ENCODE measurements at regions not wholly inside any gene's neighbourhood (a gene's known extent, or its start where the extent isn't known, plus 50 kb on each side); places are given as distances from the start of the nearest gene placed in this dataset.
"Not testable (repeated sequence)": the region's sequence is repeated elsewhere in the genome, so short reads cannot be mapped to it uniquely, and the experiment has no call there.

DNA sequence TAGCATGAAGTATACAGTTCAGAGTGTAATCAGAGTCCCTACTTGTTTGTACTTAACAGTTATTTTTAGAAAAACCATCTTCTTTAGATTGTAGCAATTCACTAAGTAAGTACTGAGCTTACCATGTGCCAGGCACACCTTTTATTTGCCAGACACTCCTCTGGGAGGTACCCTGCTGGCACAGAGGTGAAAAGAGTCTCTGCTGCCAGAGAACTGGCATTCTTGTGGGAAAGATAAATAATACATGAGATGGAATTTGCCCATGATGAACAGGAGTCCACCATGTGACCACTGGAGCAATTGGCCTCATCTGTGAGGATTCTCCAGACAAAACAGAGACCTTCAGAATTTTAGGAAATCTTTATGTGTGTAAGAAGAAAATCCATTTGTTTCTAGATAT is 199.3 kb upstream of the SLC16A7 start:
- H3K4me1 ChIP-seq (replicated peaks in 1 of 2) = no peaks in the 10 kb centered on the region
- intact Hi-C loops (cut with DNase I) = no loop called here
- no peak for DNase-seq
- H3K27ac ChIP-seq = no peak overlapping the region
- H3K4me3 ChIP-seq = no peak overlapping the region
- no peaks in the 10 kb centered on the region for H3K36me3 ChIP-seq (replicated peaks in 1 of 2)
- H3K27me3 ChIP-seq = no peaks in the 10 kb centered on the region
- H3K9me3 ChIP-seq (replicated peaks in 1 of 3) = no peaks in the 10 kb centered on the region
- TF ChIP-seq, protein P1, sequence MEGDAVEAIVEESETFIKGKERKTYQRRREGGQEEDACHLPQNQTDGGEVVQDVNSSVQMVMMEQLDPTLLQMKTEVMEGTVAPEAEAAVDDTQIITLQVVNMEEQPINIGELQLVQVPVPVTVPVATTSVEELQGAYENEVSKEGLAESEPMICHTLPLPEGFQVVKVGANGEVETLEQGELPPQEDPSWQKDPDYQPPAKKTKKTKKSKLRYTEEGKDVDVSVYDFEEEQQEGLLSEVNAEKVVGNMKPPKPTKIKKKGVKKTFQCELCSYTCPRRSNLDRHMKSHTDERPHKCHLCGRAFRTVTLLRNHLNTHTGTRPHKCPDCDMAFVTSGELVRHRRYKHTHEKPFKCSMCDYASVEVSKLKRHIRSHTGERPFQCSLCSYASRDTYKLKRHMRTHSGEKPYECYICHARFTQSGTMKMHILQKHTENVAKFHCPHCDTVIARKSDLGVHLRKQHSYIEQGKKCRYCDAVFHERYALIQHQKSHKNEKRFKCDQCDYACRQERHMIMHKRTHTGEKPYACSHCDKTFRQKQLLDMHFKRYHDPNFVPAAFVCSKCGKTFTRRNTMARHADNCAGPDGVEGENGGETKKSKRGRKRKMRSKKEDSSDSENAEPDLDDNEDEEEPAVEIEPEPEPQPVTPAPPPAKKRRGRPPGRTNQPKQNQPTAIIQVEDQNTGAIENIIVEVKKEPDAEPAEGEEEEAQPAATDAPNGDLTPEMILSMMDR (IDR thresholded peaks at IDR 0.05) = no peak
- no peak for TF ChIP-seq POLR2A (IDR thresholded peaks at IDR 0.05)

GRCh38 chr12:59395310-59395709 is 200.5 kb upstream of the SLC16A7 start:
- H3K27me3 ChIP-seq; intact Hi-C loops (cut with DNase I); DNase-seq; H3K4me1 ChIP-seq (replicated peaks in 1 of 2); H3K4me3 ChIP-seq; H3K27ac ChIP-seq; H3K36me3 ChIP-seq (replicated peaks in 1 of 2); H3K9me3 ChIP-seq (replicated peaks in 1 of 3): not testable (repeated sequence)

DNA sequence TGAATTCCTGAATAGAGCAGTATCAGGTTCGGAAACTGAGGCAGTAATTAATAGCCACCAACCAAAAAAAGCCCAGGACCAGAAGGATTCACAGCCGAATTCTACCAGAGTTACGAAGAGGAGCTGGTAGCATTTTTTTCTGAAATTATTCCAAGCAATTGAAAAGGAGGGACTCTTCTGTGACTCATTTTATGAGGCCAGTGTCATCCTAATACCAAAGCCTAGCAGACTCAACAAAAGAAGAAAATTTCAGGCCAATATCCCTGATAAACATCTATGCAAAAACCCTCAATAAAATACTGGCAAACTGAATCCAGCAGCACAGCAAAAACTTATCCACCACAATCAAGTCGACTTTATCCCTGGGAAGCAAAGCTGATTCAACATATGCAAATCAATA is 202.3 kb upstream of the SLC16A7 start:
- H3K27ac ChIP-seq = no peak overlapping the region
- intact Hi-C loops (cut with DNase I) = no loop called here
- TF ChIP-seq POLR2A (IDR thresholded peaks at IDR 0.05) = no peak
- TF ChIP-seq, protein P1 (IDR thresholded peaks at IDR 0.05) = no peak
- no peaks in the 10 kb centered on the region for H3K4me1 ChIP-seq (replicated peaks in 1 of 2)
- H3K9me3 ChIP-seq (replicated peaks in 1 of 3) = no peaks in the 10 kb centered on the region
- no peak for DNase-seq
- no peaks in the 10 kb centered on the region for H3K27me3 ChIP-seq
- no peaks in the 10 kb centered on the region for H3K36me3 ChIP-seq (replicated peaks in 1 of 2)
- no peak overlapping the region for H3K4me3 ChIP-seq
- WGBS, 4 donors = 76 to 90% (median 81%) methylated on average over 4 of the region's 4 CpGs

GRCh38 chr12:59389968-59390576 is 205.8 kb upstream of the SLC16A7 start:
- Histone ChIP-seq H3K27me3 (no peaks in the 10 kb centered on the region), H3K4me1 (replicated peaks in 1 of 2) (no peaks in the 10 kb centered on the region), H3K27ac (no peak overlapping the region), H3K9me3 (replicated peaks in 1 of 3) (no peaks in the 10 kb centered on the region), H3K36me3 (replicated peaks in 1 of 2) (no peaks in the 10 kb centered on the region), H3K4me3 (no peak overlapping the region)
- TF ChIP-seq POLR2A (IDR thresholded peaks at IDR 0.05) = no peak
- TF ChIP-seq, protein P1 (IDR thresholded peaks at IDR 0.05) = no peak
- intact Hi-C loops (cut with DNase I) = no loop called here
- no peak for DNase-seq
- WGBS, 4 donors = 89 to 96% (median 93%) methylated on average over 5 to 13 of the region's 13 CpGs

GRCh38 chr12:59388694-59389093 is 207.1 kb upstream of the SLC16A7 start:
- no peaks in the 10 kb centered on the region for H3K27me3 ChIP-seq
- H3K27ac ChIP-seq = no peak overlapping the region
- H3K9me3 ChIP-seq (replicated peaks in 1 of 3) = no peaks in the 10 kb centered on the region
- no peak overlapping the region for H3K4me3 ChIP-seq
- TF ChIP-seq, protein P1 (IDR thresholded peaks at IDR 0.05) = no peak
- no peak for TF ChIP-seq POLR2A (IDR thresholded peaks at IDR 0.05)
- no peak for DNase-seq
- intact Hi-C loops (cut with DNase I) = no loop called here
- H3K36me3 ChIP-seq (replicated peaks in 1 of 2) = no peaks in the 10 kb centered on the region
- H3K4me1 ChIP-seq (replicated peaks in 1 of 2) = no peaks in the 10 kb centered on the region
- WGBS, 4 donors = 84 to 91% (median 89%) methylated on average over 1 of the region's 1 CpG
